Fibroblast of villous mesenchyme (primary cell): ENCODE measurements at regions not wholly inside any gene's neighbourhood (a gene's known extent, or its start where the extent isn't known, plus 50 kb on each side); places are given as distances from the start of the nearest gene placed in this dataset.

Experiments
- DNase-seq: peaks from one replicate; pipeline ENCODE4 v3.0.0-alpha.2; 2010; ENCODE audit warnings: low read depth
- H3K4me3 ChIP-seq: 2 replicates; pipeline ENCODE4 v1.5.1; 2011; ENCODE audit warnings: low read depth, mild to moderate bottlenecking, low read length
- CTCF ChIP-seq: IDR thresholded peaks from 2 replicates; pipeline ENCODE4 v1.5.1; 2012; ENCODE audit warnings: low read depth, mild to moderate bottlenecking, low read length; ENCODE audit not compliant: insufficient read depth

- no peak for TF ChIP-seq CTCF
- no peak overlapping the region for H3K4me3 ChIP-seq
- DNase-seq = no peak
Measured at GRCh38 chr2:153622285-153622684, 143.7 kb upstream of the RPRM start.

- no peak for DNase-seq
- TF ChIP-seq CTCF = no peak
Measured at GRCh38 chr2:153623020-153623419, 144.5 kb upstream of the RPRM start.

GRCh38 chr2:153626676-153627075, 148.1 kb upstream of the RPRM start:
- TF ChIP-seq CTCF = no peak
- no peak overlapping the region for H3K4me3 ChIP-seq
- no peak for DNase-seq

More at GRCh38 chr2:153623020-153623419, 144.5 kb upstream of the RPRM start:
- no peak overlapping the region for H3K4me3 ChIP-seq

- DNase-seq = no peak
- no peak for TF ChIP-seq CTCF
- no peak overlapping the region for H3K4me3 ChIP-seq
Measured at GRCh38 chr2:153635494-153635893, 156.9 kb upstream of the RPRM start.

- H3K4me3 ChIP-seq = no peak overlapping the region
- DNase-seq = no peak
- TF ChIP-seq CTCF = no peak
Measured at GRCh38 chr2:153641046-153641445, 162.5 kb upstream of the RPRM start.

- TF ChIP-seq CTCF = no peak
- H3K4me3 ChIP-seq = no peak overlapping the region
- no peak for DNase-seq
Measured at GRCh38 chr2:153644955-153645354, 166.4 kb upstream of the RPRM start.

GRCh38 chr2:153645599-153645998, 167.0 kb upstream of the RPRM start:
- H3K4me3 ChIP-seq = no peak overlapping the region
- no peak for TF ChIP-seq CTCF
- no peak for DNase-seq
